H9 (cell line): ENCODE measurements at regions not wholly inside any gene's neighbourhood (a gene's known extent, or its start where the extent isn't known, plus 50 kb on each side); places are given as distances from the start of the nearest gene placed in this dataset.

Experiments
- DNase-seq: peaks from one replicate; pipeline ENCODE4 v3.0.0-alpha.2; 2017
- H2AFZ ChIP-seq: one replicate; pipeline ENCODE4 v1.6.1; 2013; ENCODE audit warnings: mild to moderate bottlenecking, low read length, control low read depth, moderate library complexity
- H2AK5ac ChIP-seq: 2 replicates; pipeline ENCODE4 v1.6.1; 2013; ENCODE audit warnings: low read length, control low read depth, mixed read lengths; ENCODE audit not compliant: insufficient read length
- H2BK120ac ChIP-seq: one replicate; pipeline ENCODE4 v1.6.1; 2013; ENCODE audit warnings: low read depth, mild to moderate bottlenecking, low read length, control low read depth, inconsistent platforms; ENCODE audit not compliant: poor library complexity, severe bottlenecking
- H2BK12ac ChIP-seq: 2 replicates; pipeline ENCODE4 v1.6.1; 2013; ENCODE audit warnings: low read length, control low read depth, mixed read lengths, low read depth; ENCODE audit not compliant: insufficient read length
- H2BK15ac ChIP-seq: 2 replicates; pipeline ENCODE4 v1.6.1; 2013; ENCODE audit warnings: low read depth, low read length, control low read depth
- H2BK20ac ChIP-seq: one replicate; pipeline ENCODE4 v1.6.1; 2013; ENCODE audit warnings: low read depth, mild to moderate bottlenecking, low read length, control low read depth, inconsistent platforms; ENCODE audit not compliant: poor library complexity, severe bottlenecking
- H2BK5ac ChIP-seq: 2 replicates; pipeline ENCODE4 v1.6.1; 2013; ENCODE audit warnings: low read length, control low read depth, mixed read lengths; ENCODE audit not compliant: insufficient read length
- H3K14ac ChIP-seq: 2 replicates; pipeline ENCODE4 v1.6.1; 2013; ENCODE audit warnings: low read length, control low read depth; ENCODE audit not compliant: insufficient read depth
- H3K18ac ChIP-seq: 2 replicates; pipeline ENCODE4 v1.6.1; 2013; ENCODE audit warnings: low read depth, mild to moderate bottlenecking, mixed read lengths, low read length, control low read depth; ENCODE audit not compliant: insufficient read length
- H3K23ac ChIP-seq: 2 replicates; pipeline ENCODE4 v1.6.1; 2013; ENCODE audit warnings: low read length, control low read depth, mixed read lengths, low read depth; ENCODE audit not compliant: insufficient read length
- H3K23me2 ChIP-seq: 2 replicates; pipeline ENCODE4 v1.6.1; 2013; ENCODE audit warnings: low read depth, mild to moderate bottlenecking, mixed read lengths, low read length, control low read depth; ENCODE audit not compliant: insufficient read length, poor library complexity, severe bottlenecking
- H3K27ac ChIP-seq: 2 replicates; pipeline ENCODE4 v1.5.1; 2013; ENCODE audit warnings: low read length, control low read depth, mixed read lengths, low read depth; ENCODE audit not compliant: insufficient read length
- H3K27me3 ChIP-seq: 2 replicates; pipeline ENCODE4 v1.6.1; 2013; ENCODE audit warnings: low read length, control low read depth, inconsistent platforms; ENCODE audit not compliant: insufficient read depth
- H3K4ac ChIP-seq: 2 replicates; pipeline ENCODE4 v1.6.1; 2013; ENCODE audit warnings: low read depth, mild to moderate bottlenecking, control low read depth, inconsistent platforms, low read length, moderate library complexity
- H3K4me1 ChIP-seq: 2 replicates; pipeline ENCODE4 v1.6.1; 2013; ENCODE audit warnings: low read length, control low read depth, inconsistent platforms; ENCODE audit not compliant: insufficient read depth
- H3K4me2 ChIP-seq: 2 replicates; pipeline ENCODE4 v1.6.1; 2013; ENCODE audit warnings: low read length, control low read depth, mixed read lengths; ENCODE audit not compliant: insufficient read length, insufficient read depth
- H3K56ac ChIP-seq: 2 replicates; pipeline ENCODE4 v1.6.1; 2013; ENCODE audit warnings: low read depth, mild to moderate bottlenecking, mixed read lengths, low read length, control low read depth; ENCODE audit not compliant: insufficient read length
- H3K79me1 ChIP-seq: 2 replicates; pipeline ENCODE4 v1.6.1; 2013; ENCODE audit warnings: low read depth, mild to moderate bottlenecking, moderate library complexity, low read length, control low read depth, inconsistent platforms; ENCODE audit not compliant: insufficient read depth, poor library complexity, severe bottlenecking
- H3K79me2 ChIP-seq: 2 replicates; pipeline ENCODE4 v1.6.1; 2013; ENCODE audit warnings: low read length, control low read depth, inconsistent platforms; ENCODE audit not compliant: insufficient read depth
- H3K9ac ChIP-seq: 2 replicates; pipeline ENCODE4 v1.6.1; 2013; ENCODE audit warnings: low read length, control low read depth, mixed read lengths; ENCODE audit not compliant: insufficient read length; ENCODE audit errors: extremely low read depth
- H3K9me3 ChIP-seq: one replicate; pipeline ENCODE4 v1.6.1; 2013; ENCODE audit warnings: low read depth, low read length, inconsistent platforms; ENCODE audit not compliant: control insufficient read depth
- H3T11ph ChIP-seq: one replicate; pipeline ENCODE4 v1.6.1; 2013; ENCODE audit warnings: mild to moderate bottlenecking, low read length, control low read depth, inconsistent platforms
- H4K20me1 ChIP-seq: one replicate; pipeline ENCODE4 v1.6.1; 2013; ENCODE audit not compliant: control insufficient read depth, insufficient read length, insufficient read depth
- H4K5ac ChIP-seq: 2 replicates; pipeline ENCODE4 v1.6.1; 2013; ENCODE audit warnings: low read depth, mild to moderate bottlenecking, mixed read lengths, low read length, control low read depth; ENCODE audit not compliant: insufficient read length
- H4K8ac ChIP-seq: replicated peaks from 2 replicates; pipeline ENCODE4 v1.6.1; 2013; ENCODE audit warnings: low read length, control low read depth, mixed read lengths, low read depth; ENCODE audit not compliant: insufficient read length
- H4K91ac ChIP-seq: 2 replicates; pipeline ENCODE4 v1.6.1; 2013; ENCODE audit warnings: low read depth, mild to moderate bottlenecking, moderate library complexity, mixed read lengths, low read length, control low read depth; ENCODE audit not compliant: insufficient read length
- H3K27ac Mint-ChIP-seq, 3 experiments: 2 replicates in 2 of 3; 3 replicates in 1 of 3; pipeline ENCODE4 v1.8.0; 2020 to 2021; ENCODE audit warnings: mixed read lengths in 3 of 3, mild to moderate bottlenecking in 1 of 3, moderate library complexity in 1 of 3
- H3K27me3 Mint-ChIP-seq: 2 replicates; pipeline ENCODE4 v1.8.0; 2021; ENCODE audit warnings: low read depth, mild to moderate bottlenecking, moderate library complexity, mixed read lengths
- H3K36me3 Mint-ChIP-seq, 3 experiments: 2 replicates in 2 of 3; 3 replicates in 1 of 3; pipeline ENCODE4 v1.8.0; 2020 to 2021; ENCODE audit warnings: low read depth in 3 of 3, mixed read lengths in 3 of 3; ENCODE audit not compliant: insufficient read depth in 1 of 3
- H3K4me1 Mint-ChIP-seq, 2 experiments: 2 replicates each; pipeline ENCODE4 v1.8.0; 2020; ENCODE audit warnings: mixed read lengths in 2 of 2
- H3K4me3 Mint-ChIP-seq, 2 experiments: 2 replicates in 1 of 2; 3 replicates in 1 of 2; pipeline ENCODE4 v1.8.0; 2020 to 2021; ENCODE audit warnings: mild to moderate bottlenecking in 2 of 2, mixed read lengths in 2 of 2, moderate library complexity in 1 of 2
- H3K9me3 Mint-ChIP-seq, 2 experiments: 2 replicates in 1 of 2; 3 replicates in 1 of 2; pipeline ENCODE4 v1.8.0; 2020; ENCODE audit warnings: mild to moderate bottlenecking in 2 of 2, mixed read lengths in 2 of 2, moderate library complexity in 1 of 2
- CTCF ChIP-seq: fragments of 200-600 bp; sonication (generic); conservative IDR thresholded peaks from 3 replicates; pipeline ENCODE4 v1.8.0; 2021; ENCODE audit warnings: antibody characterized with exemption, mild to moderate bottlenecking
- WGBS: extraction: QIAGEN DNeasy Blood & Tissue Kit; methylation state at CpG from one replicate; pipeline ENCODE4 v1.1.7; 2013; ENCODE audit warnings: missing lambda C conversion rate, low lambda C conversion rate, mixed read lengths; ENCODE audit not compliant: insufficient read length; ENCODE audit errors: extremely low coverage; 5-methylcytosine and 5-hydroxymethylcytosine counted together

GRCh38 chrX:10831716-10832502, 211.5 kb upstream of the MID1 start:
- Histone ChIP-seq H4K5ac (no peak overlapping the region), H2BK20ac (no peak overlapping the region), H3K14ac (no peak overlapping the region), H2BK120ac (no peak overlapping the region), H3K56ac (no peak overlapping the region), H3K18ac (no peak overlapping the region), H4K91ac (no peak overlapping the region), H3K79me1 (no peaks in the 10 kb centered on the region), H3K4me1 (no peaks in the 10 kb centered on the region), H4K8ac (no peak overlapping the region), H3K27me3 (no peaks in the 10 kb centered on the region), H2AFZ (no peak overlapping the region), H3K4me2 (no peak overlapping the region), H3K27ac (no peak overlapping the region), H2AK5ac (no peak overlapping the region), H3K79me2 (no peaks in the 10 kb centered on the region), H3K9ac (no peak overlapping the region), H3K4ac (no peak overlapping the region), H3T11ph (no peak overlapping the region), H4K20me1 (no peaks in the 10 kb centered on the region), H3K9me3 (no peaks in the 10 kb centered on the region), H2BK5ac (no peak overlapping the region), H3K23ac (no peak overlapping the region), H2BK15ac (no peak overlapping the region), H2BK12ac (no peak overlapping the region), H3K23me2 (no peaks in the 10 kb centered on the region)
- TF ChIP-seq CTCF, result no peak
- H3K4me1 Mint-ChIP-seq, result peaks cover 6 to 7% of the 10 kb centered on the region in 2 experiments; a peak in 3 of 4 replicates
- no CpG with 5 or more reads among the region's 8 CpGs for WGBS
- no peaks in the 10 kb centered on the region for H3K27me3 Mint-ChIP-seq
- H3K36me3 Mint-ChIP-seq, result peaks cover 0 to 3% (median 0%) of the 10 kb centered on the region in 3 experiments; a peak in 1 of 7 replicates
- no peak for DNase-seq
- peaks cover 16 to 35% of the 10 kb centered on the region in 2 experiments for H3K9me3 Mint-ChIP-seq
- no peak overlapping the region for H3K4me3 Mint-ChIP-seq
- no peak overlapping the region for H3K27ac Mint-ChIP-seq
